ENCODE measurements at regions not wholly inside any gene's neighbourhood (a gene's known extent, or its start where the extent isn't known, plus 50 kb on each side); places are given as distances from the start of the nearest gene placed in this dataset.

DNA sequence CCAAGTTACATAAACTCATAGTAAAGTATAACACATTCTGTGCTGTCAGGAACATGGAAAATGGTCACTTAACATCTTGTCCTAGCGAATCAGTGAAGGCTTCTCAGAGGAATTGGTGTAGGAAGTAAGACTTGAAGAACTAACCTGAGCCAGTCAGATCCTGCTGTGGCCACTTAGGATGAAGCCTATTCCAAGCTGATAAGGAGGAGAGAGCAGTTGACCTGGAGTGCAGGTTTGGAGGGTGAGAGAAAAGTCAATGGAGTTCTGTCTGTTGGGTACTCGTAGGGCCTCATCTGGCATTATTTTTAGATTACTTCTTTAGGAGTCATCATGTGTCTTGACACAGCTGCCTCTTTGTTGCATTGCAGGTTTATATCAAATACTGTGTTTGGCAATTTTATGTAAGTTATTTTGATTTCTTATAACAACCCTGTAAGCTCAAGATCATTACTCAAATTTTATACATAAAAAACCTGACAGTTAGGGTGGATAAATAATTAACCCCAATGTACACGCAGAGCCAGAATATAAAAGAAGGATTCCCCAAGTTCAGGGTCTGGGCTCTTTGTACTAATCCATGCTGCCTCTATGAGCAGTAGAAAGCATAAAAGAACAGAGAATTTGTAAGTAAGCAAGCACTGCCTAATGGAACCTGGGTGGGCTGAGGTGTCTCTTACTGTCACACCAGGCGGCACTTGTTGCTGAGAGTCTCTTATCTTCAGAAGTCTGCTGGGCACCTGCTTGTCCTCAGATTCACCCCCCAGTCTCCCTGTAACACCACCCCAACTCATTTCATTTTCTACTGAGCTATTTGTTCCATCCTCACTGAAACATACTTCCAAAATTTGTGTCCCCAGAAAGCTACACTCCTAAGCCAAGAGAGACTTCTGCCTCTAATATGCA, 252.1 kb upstream of the NT5C1B start:
- Histone ChIP-seq H3K9me2 (replicated peaks; ENCODE audit: low read depth, low read length) (no peaks in the 10 kb centered on the region), H3K27me3 (ENCODE audit: insufficient read depth, low read length, poor library complexity, severe bottlenecking) (no peaks in the 10 kb centered on the region), H3K9ac (ENCODE audit: low read depth, low read length, poor library complexity, severe bottlenecking) (no peak overlapping the region), H3F3A (ENCODE audit: low read depth) (no peaks in the 10 kb centered on the region), H3K36me3 (ENCODE audit: insufficient read depth, low read length) (no peaks in the 10 kb centered on the region), H3K9me3 (ENCODE audit: insufficient read depth, low read depth, low read length) (no peaks in the 10 kb centered on the region), H2AFZ (ENCODE audit: low read length) (no peak overlapping the region), H3K4me3 (ENCODE audit: low read length, poor library complexity, severe bottlenecking) (no peak overlapping the region), H3K4me2 (ENCODE audit: low read depth, low read length, poor library complexity, severe bottlenecking) (no peak overlapping the region), H3K4me1 (ENCODE audit: insufficient read depth, low read length, poor library complexity, severe bottlenecking) (no peaks in the 10 kb centered on the region), H3K79me2 (ENCODE audit: insufficient read depth, low read length) (no peaks in the 10 kb centered on the region), H4K20me1 (ENCODE audit: insufficient read depth, low read length, poor library complexity, severe bottlenecking) (no peaks in the 10 kb centered on the region)
- TF ChIP-seq, protein P1, sequence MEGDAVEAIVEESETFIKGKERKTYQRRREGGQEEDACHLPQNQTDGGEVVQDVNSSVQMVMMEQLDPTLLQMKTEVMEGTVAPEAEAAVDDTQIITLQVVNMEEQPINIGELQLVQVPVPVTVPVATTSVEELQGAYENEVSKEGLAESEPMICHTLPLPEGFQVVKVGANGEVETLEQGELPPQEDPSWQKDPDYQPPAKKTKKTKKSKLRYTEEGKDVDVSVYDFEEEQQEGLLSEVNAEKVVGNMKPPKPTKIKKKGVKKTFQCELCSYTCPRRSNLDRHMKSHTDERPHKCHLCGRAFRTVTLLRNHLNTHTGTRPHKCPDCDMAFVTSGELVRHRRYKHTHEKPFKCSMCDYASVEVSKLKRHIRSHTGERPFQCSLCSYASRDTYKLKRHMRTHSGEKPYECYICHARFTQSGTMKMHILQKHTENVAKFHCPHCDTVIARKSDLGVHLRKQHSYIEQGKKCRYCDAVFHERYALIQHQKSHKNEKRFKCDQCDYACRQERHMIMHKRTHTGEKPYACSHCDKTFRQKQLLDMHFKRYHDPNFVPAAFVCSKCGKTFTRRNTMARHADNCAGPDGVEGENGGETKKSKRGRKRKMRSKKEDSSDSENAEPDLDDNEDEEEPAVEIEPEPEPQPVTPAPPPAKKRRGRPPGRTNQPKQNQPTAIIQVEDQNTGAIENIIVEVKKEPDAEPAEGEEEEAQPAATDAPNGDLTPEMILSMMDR (conservative IDR thresholded peaks at IDR 0.05; ENCODE audit: low read length), result no peak
- TF ChIP-seq EZH2phosphoT487 (IDR thresholded peaks at IDR 0.05; ENCODE audit: borderline replicate concordance), result no peak

DNA sequence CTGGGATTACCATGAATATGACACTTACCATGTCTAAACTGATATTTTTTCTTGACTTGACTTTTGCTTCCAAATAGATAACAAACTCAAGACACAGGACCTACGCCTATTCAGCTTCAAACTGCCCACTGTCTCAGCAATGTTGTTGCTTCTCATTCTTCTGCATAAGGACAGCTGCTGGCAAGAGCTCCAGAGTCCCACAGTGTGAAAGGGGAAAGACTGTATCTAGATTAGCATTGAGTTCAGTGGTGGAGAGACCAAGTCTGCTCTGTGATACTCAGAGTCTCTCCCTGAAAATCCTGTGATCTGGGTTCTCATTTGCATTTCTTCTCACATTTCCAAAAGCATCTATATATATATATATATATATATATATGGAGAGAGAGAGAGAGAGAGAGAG, 247.9 kb upstream of the NT5C1B start:
- Histone ChIP-seq H3K9ac (ENCODE audit: low read depth, low read length, poor library complexity, severe bottlenecking) (no peak overlapping the region), H2AFZ (ENCODE audit: low read length) (no peak overlapping the region), H3K4me2 (ENCODE audit: low read depth, low read length, poor library complexity, severe bottlenecking) (no peak overlapping the region), H3K36me3 (ENCODE audit: insufficient read depth, low read length) (no peaks in the 10 kb centered on the region), H4K20me1 (ENCODE audit: insufficient read depth, low read length, poor library complexity, severe bottlenecking) (no peaks in the 10 kb centered on the region), H3K27me3 (ENCODE audit: insufficient read depth, low read length, poor library complexity, severe bottlenecking) (no peaks in the 10 kb centered on the region), H3K9me2 (replicated peaks; ENCODE audit: low read depth, low read length) (no peaks in the 10 kb centered on the region), H3K4me1 (ENCODE audit: insufficient read depth, low read length, poor library complexity, severe bottlenecking) (no peaks in the 10 kb centered on the region), H3K4me3 (ENCODE audit: low read length, poor library complexity, severe bottlenecking) (no peak overlapping the region), H3F3A (ENCODE audit: low read depth) (no peaks in the 10 kb centered on the region), H3K79me2 (ENCODE audit: insufficient read depth, low read length) (no peaks in the 10 kb centered on the region), H3K9me3 (ENCODE audit: insufficient read depth, low read depth, low read length) (no peaks in the 10 kb centered on the region)
- no peak for TF ChIP-seq EZH2phosphoT487 (IDR thresholded peaks at IDR 0.05; ENCODE audit: borderline replicate concordance)
- TF ChIP-seq, protein P1 (conservative IDR thresholded peaks at IDR 0.05; ENCODE audit: low read length), result no peak

DNA sequence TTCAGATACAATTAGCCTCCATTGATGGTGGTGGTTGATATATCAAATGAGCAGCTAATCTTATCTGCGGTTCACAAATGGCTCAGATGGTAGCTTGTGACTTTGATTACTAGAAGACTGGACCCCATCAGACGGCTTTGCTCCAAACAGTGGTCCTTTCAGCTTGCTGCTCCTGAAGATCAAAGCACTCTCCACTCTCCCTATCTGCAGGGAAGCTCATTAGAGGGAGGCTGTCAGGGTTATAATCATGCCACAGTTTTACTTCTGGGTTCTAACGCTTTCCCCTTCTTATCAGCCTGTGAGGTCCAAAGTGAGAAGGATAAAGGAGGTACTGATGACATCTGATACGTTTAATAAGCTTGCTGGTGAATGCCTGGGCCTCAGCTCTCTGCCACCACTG, 247.1 kb upstream of the NT5C1B start:
- Histone ChIP-seq H3K27me3 (ENCODE audit: insufficient read depth, low read length, poor library complexity, severe bottlenecking) (no peaks in the 10 kb centered on the region), H3K9ac (ENCODE audit: low read depth, low read length, poor library complexity, severe bottlenecking) (no peak overlapping the region), H3K4me2 (ENCODE audit: low read depth, low read length, poor library complexity, severe bottlenecking) (no peak overlapping the region), H3K4me3 (ENCODE audit: low read length, poor library complexity, severe bottlenecking) (no peak overlapping the region), H3F3A (ENCODE audit: low read depth) (no peaks in the 10 kb centered on the region), H3K9me2 (replicated peaks; ENCODE audit: low read depth, low read length) (no peaks in the 10 kb centered on the region), H2AFZ (ENCODE audit: low read length) (no peak overlapping the region), H3K4me1 (ENCODE audit: insufficient read depth, low read length, poor library complexity, severe bottlenecking) (no peaks in the 10 kb centered on the region), H4K20me1 (ENCODE audit: insufficient read depth, low read length, poor library complexity, severe bottlenecking) (no peaks in the 10 kb centered on the region), H3K79me2 (ENCODE audit: insufficient read depth, low read length) (no peaks in the 10 kb centered on the region), H3K36me3 (ENCODE audit: insufficient read depth, low read length) (no peaks in the 10 kb centered on the region), H3K9me3 (ENCODE audit: insufficient read depth, low read depth, low read length) (no peaks in the 10 kb centered on the region)
- no peak for TF ChIP-seq EZH2phosphoT487 (IDR thresholded peaks at IDR 0.05; ENCODE audit: borderline replicate concordance)
- TF ChIP-seq, protein P1 (conservative IDR thresholded peaks at IDR 0.05; ENCODE audit: low read length), result no peak

Data from Loucy (cell line).